NCI-H526 treated with DMSO at 0.1 percent for 48 hours (cell line): ENCODE measurements at regions not wholly inside any gene's neighbourhood (a gene's known extent, or its start where the extent isn't known, plus 50 kb on each side); places are given as distances from the start of the nearest gene placed in this dataset.

Experiments
- DNase-seq: peaks from one replicate; lab custom pipeline; 2025; lab: John Stamatoyannopoulos, UW

DNA sequence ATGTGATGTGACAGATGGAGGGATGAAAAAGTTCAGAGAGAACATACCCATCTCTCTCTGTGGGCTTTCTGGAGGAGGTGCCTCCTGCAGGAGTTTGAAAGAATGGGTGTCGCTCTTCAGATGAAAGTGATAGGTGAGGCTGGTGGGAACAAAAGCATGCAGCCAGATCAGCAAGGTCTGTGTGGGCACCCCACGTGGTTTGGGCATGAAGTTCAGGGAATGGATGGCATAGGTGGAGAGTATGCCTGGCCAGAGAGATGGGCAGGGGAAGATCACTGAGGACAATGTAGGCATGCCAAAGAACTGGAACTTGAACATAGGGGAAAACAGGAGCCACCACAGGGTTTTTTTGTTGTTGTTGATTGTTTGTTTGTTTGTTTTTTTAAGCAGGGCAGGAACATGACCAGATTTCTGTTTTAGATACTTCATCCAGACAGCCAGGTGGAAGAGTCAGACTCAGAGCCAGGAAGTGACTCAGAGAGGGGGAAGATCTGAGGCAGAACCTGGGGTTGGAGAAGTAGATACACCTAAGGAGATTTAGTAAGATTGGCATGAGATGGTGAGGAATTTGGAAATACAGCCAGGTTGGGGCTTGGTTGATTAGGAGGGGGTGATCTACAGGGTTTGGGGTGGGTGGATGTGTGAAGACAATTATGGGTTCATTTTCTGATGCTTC, 64.8 kb upstream of the CLSTN2 start:
- no peak for DNase-seq

- no peak for DNase-seq
These were observed 66.2 kb upstream of the CLSTN2 start for GRCh38 chr3:139868773-139869172.

GRCh38 chr3:139848660-139849059, 86.3 kb upstream of the CLSTN2 start:
- no peak for DNase-seq

- DNase-seq: peak; percentile 31
These were observed 88.3 kb upstream of the CLSTN2 start for GRCh38 chr3:139846729-139847128.

GRCh38 chr3:139839659-139840058, 95.3 kb upstream of the CLSTN2 start:
- DNase-seq: no peak

- DNase-seq: no peak
These were observed 96.0 kb upstream of the CLSTN2 start for GRCh38 chr3:139839014-139839413.

DNA sequence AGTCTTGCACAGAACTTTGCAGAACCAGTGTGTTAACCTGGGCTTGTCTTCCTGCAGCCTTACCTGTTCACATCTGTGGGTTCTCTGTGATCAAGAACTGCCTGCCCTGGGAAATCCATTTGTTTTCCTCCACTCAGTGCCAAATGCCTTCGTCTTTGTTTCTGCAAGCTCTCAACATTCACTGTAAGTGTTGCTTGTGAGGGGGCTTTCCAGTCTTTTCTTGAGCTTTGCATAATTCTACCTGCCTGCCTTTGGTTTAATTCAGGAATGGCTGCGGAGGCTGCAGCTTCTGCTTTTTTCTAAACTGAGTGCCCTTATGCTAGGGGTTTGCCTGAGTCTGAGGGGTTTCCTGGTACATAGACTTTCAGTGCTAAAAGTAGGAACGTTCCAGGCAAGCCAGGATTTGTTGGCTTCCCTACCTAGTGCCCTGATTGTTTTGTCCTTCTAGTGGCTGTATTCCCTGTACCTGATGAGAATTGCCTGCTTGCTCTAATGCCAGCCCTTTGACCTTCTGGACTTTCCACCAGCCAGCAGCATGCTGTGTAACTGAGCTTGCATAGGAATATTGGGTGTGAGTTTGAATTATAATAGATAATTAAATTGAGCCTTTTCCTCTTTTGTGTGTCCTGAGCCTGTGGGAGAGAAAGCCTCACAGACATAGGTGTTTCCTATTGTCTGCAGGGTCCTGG, 96.6 kb upstream of the CLSTN2 start:
- DNase-seq: no peak

GRCh38 chr3:139836698-139837464, 98.1 kb upstream of the CLSTN2 start:
- DNase-seq: no peak

GRCh38 chr3:139835830-139836683, 98.9 kb upstream of the CLSTN2 start:
- no peak for DNase-seq

DNA sequence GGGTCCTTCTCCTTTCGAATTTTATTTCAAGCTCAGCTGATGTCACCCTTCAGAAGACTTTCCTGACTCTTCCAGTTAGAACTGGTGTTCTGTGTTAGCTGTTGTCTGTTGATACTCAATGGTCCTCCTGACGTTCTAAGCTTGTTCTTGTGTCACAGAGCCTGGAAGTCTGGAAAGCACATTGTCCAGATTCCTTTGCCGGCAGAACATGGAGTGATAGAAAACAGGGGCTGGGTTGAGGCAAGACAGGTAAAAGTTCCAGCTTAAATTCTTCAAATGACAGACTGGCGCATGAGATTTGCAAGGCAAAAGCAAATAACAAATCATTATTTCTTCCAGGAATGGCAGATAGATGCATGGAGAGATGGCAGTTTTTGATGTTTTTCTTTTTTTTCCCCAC, 102.0 kb upstream of the CLSTN2 start:
- no peak for DNase-seq

DNA sequence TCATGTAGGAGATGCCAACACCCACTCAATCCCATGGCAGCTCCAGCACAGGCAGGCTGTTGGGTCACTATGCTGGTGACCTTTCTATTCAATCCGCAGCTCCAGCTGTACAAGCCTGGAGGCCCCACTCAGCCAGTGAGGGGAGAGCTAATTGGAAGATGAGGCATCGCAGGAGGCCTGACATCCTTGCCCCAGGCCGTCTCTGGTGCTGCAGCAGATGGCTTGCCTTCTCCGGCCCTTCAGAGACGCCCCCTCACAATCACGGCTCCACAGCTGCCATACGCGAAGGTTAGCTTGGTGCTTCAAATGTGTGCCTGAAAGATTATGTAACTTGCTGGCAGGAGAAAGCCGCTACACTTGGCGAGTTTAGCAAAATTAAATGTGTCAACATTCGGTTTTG, 104.2 kb upstream of the CLSTN2 start:
- no peak for DNase-seq

DNA sequence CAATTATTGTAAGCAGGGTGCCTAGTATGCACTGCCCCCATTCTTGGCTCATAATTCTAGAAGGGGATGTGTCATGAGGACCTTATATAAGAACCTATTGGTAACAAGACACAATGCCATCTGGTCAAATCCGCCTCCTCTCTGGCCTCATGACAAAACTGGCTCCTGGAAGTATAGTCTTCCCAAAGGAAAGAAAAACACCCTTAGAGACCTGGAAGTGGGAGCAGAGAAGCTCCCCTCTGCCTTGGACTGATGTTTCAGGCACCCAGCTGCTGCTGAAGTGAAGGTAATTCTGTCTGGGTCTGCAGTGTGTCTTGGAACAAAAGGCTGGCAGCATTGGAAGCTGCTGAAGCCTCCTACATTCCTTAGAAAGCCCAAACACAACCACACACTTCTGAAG, 107.2 kb upstream of the CLSTN2 start:
- DNase-seq: no peak

DNA sequence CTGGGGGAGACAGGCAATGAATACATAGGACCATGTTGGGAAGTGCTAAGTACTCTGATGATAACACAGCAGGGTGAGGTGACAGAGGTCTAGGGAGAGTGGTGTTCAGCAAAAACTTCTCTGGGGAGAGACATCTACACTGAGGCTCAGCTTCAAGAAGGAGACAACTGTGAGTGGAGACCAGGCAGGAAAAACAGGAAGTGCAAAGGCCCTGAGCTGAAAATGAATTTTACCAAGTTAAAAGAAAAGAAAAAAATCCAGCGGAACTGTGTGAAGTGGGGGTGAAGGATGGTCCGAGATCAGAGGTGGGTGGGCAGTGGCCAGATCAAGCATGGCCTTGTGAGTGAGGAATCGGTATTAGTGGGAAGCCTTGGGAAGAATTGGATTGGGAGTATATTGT, 110.1 kb upstream of the CLSTN2 start:
- no peak for DNase-seq

DNA sequence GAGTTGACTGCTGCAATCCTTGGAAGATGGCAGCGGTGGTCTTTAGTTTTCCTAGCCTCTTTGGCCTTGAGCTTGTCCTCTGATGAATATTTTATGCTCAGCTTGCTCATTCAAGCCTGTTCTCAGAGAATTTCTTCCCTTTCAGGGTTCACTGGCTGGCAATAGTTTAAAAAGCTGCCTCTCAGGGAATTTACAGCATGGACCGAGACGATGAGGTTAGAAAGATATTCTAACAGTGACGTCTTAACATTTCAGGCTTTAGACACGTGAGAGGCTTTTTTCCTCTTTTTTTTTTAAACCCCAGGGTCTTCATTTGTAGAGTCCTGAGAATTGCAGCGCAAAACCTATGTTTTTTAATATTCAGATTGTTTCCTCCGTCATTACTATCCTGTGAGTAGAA, 120.3 kb upstream of the CLSTN2 start:
- no peak for DNase-seq

GRCh38 chr3:139811331-139811730, 123.7 kb upstream of the CLSTN2 start:
- DNase-seq: no peak

GRCh38 chr3:139808201-139808600, 126.8 kb upstream of the CLSTN2 start:
- no peak for DNase-seq

DNA sequence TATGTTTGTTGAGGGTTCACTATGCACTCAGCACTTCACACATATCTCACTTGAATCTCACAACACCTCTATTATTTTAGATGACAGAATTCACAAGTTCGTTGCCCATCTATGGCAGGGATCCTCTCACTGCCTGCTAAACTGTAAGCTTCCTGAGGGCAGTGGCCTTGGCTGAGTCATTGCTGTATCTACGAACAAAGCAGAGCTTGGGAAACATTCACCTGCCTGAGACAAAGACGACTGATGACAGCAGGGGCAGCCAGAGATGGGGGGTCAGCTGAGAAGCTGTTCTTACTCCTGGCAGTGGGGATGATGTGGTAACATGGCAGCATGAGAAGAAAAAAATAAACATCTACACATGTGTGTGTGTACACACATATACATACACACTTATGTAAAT, 125.5 kb upstream of the NMNAT3 start:
- DNase-seq: no peak

GRCh38 chr3:139797724-139798343, 120.1 kb upstream of the NMNAT3 start:
- no peak for DNase-seq

- no peak for DNase-seq
These were observed 116.9 kb upstream of the NMNAT3 start for GRCh38 chr3:139794469-139795265.

DNA sequence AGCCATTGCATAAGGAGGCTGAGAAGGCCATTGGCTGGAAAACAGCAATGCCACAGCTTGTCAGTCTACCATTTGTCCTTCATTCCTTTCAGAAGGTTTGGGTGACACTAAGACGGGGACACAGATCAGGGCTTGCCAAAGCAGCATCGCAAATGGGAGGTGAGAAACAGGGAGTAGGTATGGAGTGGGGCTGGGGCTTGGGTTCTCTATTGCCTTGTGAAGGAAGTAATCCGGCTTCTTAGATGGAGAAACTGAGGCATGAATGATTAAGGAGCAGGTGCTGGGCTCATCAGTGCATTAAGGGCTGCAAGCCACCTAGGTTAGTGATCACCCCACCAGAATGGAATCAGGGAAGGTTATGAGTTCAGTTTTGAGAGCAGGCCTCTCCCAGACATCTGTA, 115.6 kb upstream of the NMNAT3 start:
- no peak for DNase-seq

DNA sequence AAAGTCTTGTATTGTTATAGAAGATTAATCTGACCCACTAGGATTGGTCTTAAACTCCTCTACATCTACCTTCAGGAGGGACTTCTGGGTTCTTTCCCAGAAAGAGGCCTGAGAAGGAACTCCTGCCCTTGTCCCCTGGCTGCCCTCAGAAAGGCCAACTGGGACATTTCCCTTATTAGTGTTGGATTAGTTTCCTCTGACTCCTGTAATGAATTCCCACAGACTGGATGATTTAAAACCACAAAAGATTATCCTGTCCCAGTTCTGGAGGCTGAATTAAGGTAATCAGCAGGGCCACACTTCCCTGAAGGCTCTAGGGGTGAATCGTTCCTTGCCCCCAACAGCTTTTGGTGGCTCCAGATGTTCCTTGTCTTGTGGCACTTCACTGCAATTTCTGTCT, 102.8 kb upstream of the NMNAT3 start:
- DNase-seq: no peak
